Mesendoderm (in vitro differentiated cells): ENCODE measurements at regions not wholly inside any gene's neighbourhood (a gene's known extent, or its start where the extent isn't known, plus 50 kb on each side); places are given as distances from the start of the nearest gene placed in this dataset.
A peak's percentile ranks its signal among the peaks of the same experiment; 100 is the strongest.

ENCODE experiments used
- DNase-seq: peaks from one replicate; pipeline ENCODE4 v3.0.0; 2013
- H2AK5ac ChIP-seq: 2 replicates; pipeline ENCODE4 v1.6.1; 2013; ENCODE audit warnings: low read length, inconsistent platforms
- H2BK120ac ChIP-seq: 2 replicates; pipeline ENCODE4 v1.6.1; 2013; ENCODE audit warnings: low read depth, mild to moderate bottlenecking, low read length, moderate library complexity, mixed read lengths
- H2BK15ac ChIP-seq: replicated peaks from 2 replicates; pipeline ENCODE4 v1.6.1; 2013; ENCODE audit warnings: low read depth, mild to moderate bottlenecking, moderate library complexity
- H2BK5ac ChIP-seq: 2 replicates; pipeline ENCODE4 v1.6.1; 2013; ENCODE audit warnings: low read length, inconsistent platforms
- H3K18ac ChIP-seq: 2 replicates; pipeline ENCODE4 v1.6.1; 2013; ENCODE audit warnings: mild to moderate bottlenecking, low read length, mixed read lengths
- H3K23ac ChIP-seq: one replicate; pipeline ENCODE4 v1.6.1; 2013; ENCODE audit warnings: low read length
- H3K27ac ChIP-seq: 2 replicates; pipeline ENCODE4 v1.5.1; 2013; ENCODE audit warnings: low read depth, mild to moderate bottlenecking, inconsistent platforms, low read length, moderate library complexity
- H3K27me3 ChIP-seq: 2 replicates; pipeline ENCODE4 v1.6.1; 2013; ENCODE audit warnings: low read length, control low read depth, mild to moderate bottlenecking, inconsistent platforms; ENCODE audit not compliant: insufficient read depth, poor library complexity
- H3K36me3 ChIP-seq: 2 replicates; pipeline ENCODE4 v1.6.1; 2013; ENCODE audit warnings: low read length, inconsistent platforms; ENCODE audit not compliant: control insufficient read depth, insufficient read depth
- H3K4ac ChIP-seq: one replicate; pipeline ENCODE4 v1.6.1; 2013; ENCODE audit warnings: low read depth, mild to moderate bottlenecking, low read length, moderate library complexity
- H3K4me1 ChIP-seq: 2 replicates; pipeline ENCODE4 v1.6.1; 2013; ENCODE audit warnings: low read depth, low read length, inconsistent platforms; ENCODE audit not compliant: control insufficient read depth
- H3K4me2 ChIP-seq: 2 replicates; pipeline ENCODE4 v1.6.1; 2013; ENCODE audit warnings: low read length
- H3K4me3 ChIP-seq: 2 replicates; pipeline ENCODE4 v1.5.1; 2013; ENCODE audit warnings: mild to moderate bottlenecking, low read length
- H3K56ac ChIP-seq: one replicate; pipeline ENCODE4 v1.6.1; 2013; ENCODE audit warnings: low read length
- H3K79me1 ChIP-seq: 2 replicates; pipeline ENCODE4 v1.6.1; 2013; ENCODE audit warnings: low read length, inconsistent platforms
- H3K79me2 ChIP-seq: 2 replicates; pipeline ENCODE4 v1.6.1; 2013; ENCODE audit warnings: mild to moderate bottlenecking, low read length; ENCODE audit not compliant: control insufficient read depth, insufficient read depth
- H3K9ac ChIP-seq: 2 replicates; pipeline ENCODE4 v1.6.1; 2013; ENCODE audit warnings: low read length, inconsistent platforms
- H4K5ac ChIP-seq: one replicate; pipeline ENCODE4 v1.6.1; 2013; ENCODE audit warnings: low read length
- H4K8ac ChIP-seq: one replicate; pipeline ENCODE4 v1.6.1; 2013; ENCODE audit warnings: low read depth, mild to moderate bottlenecking, control low read depth, low read length, moderate library complexity
- WGBS: extraction: QIAGEN DNeasy Blood & Tissue Kit; methylation state at CpG from one replicate; pipeline ENCODE4 v1.1.7; 2013; ENCODE audit warnings: low lambda C conversion rate, missing lambda C conversion rate; ENCODE audit not compliant: insufficient coverage; ENCODE audit errors: extremely low coverage; 5-methylcytosine and 5-hydroxymethylcytosine counted together

GRCh38 chr6:14858808-14859207 lies 387.1 kb upstream of the JARID2 start:
- Histone ChIP-seq H3K27me3 (no peaks in the 10 kb centered on the region), H4K8ac (no peak overlapping the region), H3K56ac (no peak overlapping the region), H2AK5ac (no peak overlapping the region), H2BK120ac (no peak overlapping the region), H3K79me1 (no peaks in the 10 kb centered on the region), H3K18ac (no peak overlapping the region), H3K9ac (no peak overlapping the region), H3K36me3 (no peaks in the 10 kb centered on the region), H3K4me3 (no peak overlapping the region), H2BK5ac (no peak overlapping the region), H3K4ac (no peak overlapping the region), H3K79me2 (no peaks in the 10 kb centered on the region), H4K5ac (no peak overlapping the region), H3K27ac (no peak overlapping the region), H2BK15ac (no peak overlapping the region), H3K4me2 (no peak overlapping the region), H3K23ac (no peak overlapping the region), H3K4me1 (peaks cover 9% of the 10 kb centered on the region)
- no CpG with 5 or more reads among the region's 4 CpGs for WGBS
- DNase-seq = no peak

DNA sequence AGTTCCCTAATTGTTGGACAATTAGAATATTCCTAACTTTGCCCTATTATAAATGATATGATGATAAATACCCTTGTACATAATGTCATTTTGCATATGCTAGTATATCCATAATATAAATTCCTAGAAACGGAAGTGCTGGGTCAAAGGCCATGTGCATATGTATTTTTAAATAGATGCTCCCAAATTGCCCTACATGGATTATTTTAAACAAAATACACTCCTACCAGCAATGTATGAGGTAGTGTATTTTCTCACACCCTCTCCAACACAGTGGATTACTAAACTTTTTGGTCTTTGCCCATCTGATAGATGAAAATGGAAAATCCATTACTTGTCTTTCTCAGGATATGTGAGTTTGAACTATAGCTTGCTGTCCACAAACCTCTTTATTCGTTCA lies 385.1 kb upstream of the JARID2 start:
- Histone ChIP-seq H3K4ac (no peak overlapping the region), H3K4me3 (no peak overlapping the region), H3K27me3 (no peaks in the 10 kb centered on the region), H3K4me1 (peaks cover 5% of the 10 kb centered on the region), H3K9ac (no peak overlapping the region), H3K56ac (peak overlapping the region; percentile 25), H2BK120ac (no peak overlapping the region), H4K8ac (no peak overlapping the region), H3K18ac (no peak overlapping the region), H3K79me2 (no peaks in the 10 kb centered on the region), H2BK5ac (no peak overlapping the region), H4K5ac (no peak overlapping the region), H2AK5ac (no peak overlapping the region), H3K36me3 (no peaks in the 10 kb centered on the region), H3K23ac (no peak overlapping the region), H3K27ac (no peak overlapping the region), H3K79me1 (no peaks in the 10 kb centered on the region), H2BK15ac (no peak overlapping the region), H3K4me2 (no peak overlapping the region)
- no peak for DNase-seq
- WGBS = no CpG with 5 or more reads among the region's 2 CpGs

- no peaks in the 10 kb centered on the region for H3K27me3 ChIP-seq
- no peak overlapping the region for H3K4ac ChIP-seq
- H3K9ac ChIP-seq = no peak overlapping the region
- peak overlapping the region; percentile 54 for H3K56ac ChIP-seq
- H3K79me1 ChIP-seq = no peaks in the 10 kb centered on the region
- H2AK5ac ChIP-seq = no peak overlapping the region
- H3K4me2 ChIP-seq = no peak overlapping the region
- H4K5ac ChIP-seq = no peak overlapping the region
- H4K8ac ChIP-seq = no peak overlapping the region
- H3K18ac ChIP-seq = no peak overlapping the region
- no peak overlapping the region for H2BK15ac ChIP-seq
- H3K79me2 ChIP-seq = no peaks in the 10 kb centered on the region
- no peak overlapping the region for H3K4me3 ChIP-seq
- WGBS = no CpG with 5 or more reads among the region's 4 CpGs
- H3K36me3 ChIP-seq = no peaks in the 10 kb centered on the region
- no peak overlapping the region for H2BK120ac ChIP-seq
- no peak overlapping the region for H3K27ac ChIP-seq
- H2BK5ac ChIP-seq = no peak overlapping the region
- DNase-seq = peak; percentile 85
- no peak overlapping the region for H3K23ac ChIP-seq
- H3K4me1 ChIP-seq = peaks cover 5% of the 10 kb centered on the region
Measured at GRCh38 chr6:14861491-14861943, 384.4 kb upstream of the JARID2 start.

GRCh38 chr6:14862845-14863244 lies 383.0 kb upstream of the JARID2 start:
- no peak overlapping the region for H4K8ac ChIP-seq
- H3K79me1 ChIP-seq = no peaks in the 10 kb centered on the region
- no CpG with 5 or more reads among the region's 3 CpGs for WGBS
- no peak overlapping the region for H3K4me3 ChIP-seq
- H3K79me2 ChIP-seq = no peaks in the 10 kb centered on the region
- H4K5ac ChIP-seq = no peak overlapping the region
- H2BK120ac ChIP-seq = no peak overlapping the region
- H3K4me1 ChIP-seq = peaks cover 5% of the 10 kb centered on the region
- no peaks in the 10 kb centered on the region for H3K36me3 ChIP-seq
- no peak overlapping the region for H3K56ac ChIP-seq
- no peak overlapping the region for H3K4me2 ChIP-seq
- no peak overlapping the region for H3K4ac ChIP-seq
- no peak overlapping the region for H3K18ac ChIP-seq
- H3K27me3 ChIP-seq = no peaks in the 10 kb centered on the region
- DNase-seq = no peak
- H2AK5ac ChIP-seq = no peak overlapping the region
- no peak overlapping the region for H2BK15ac ChIP-seq
- H3K9ac ChIP-seq = no peak overlapping the region
- no peak overlapping the region for H3K27ac ChIP-seq
- no peak overlapping the region for H3K23ac ChIP-seq
- H2BK5ac ChIP-seq = no peak overlapping the region

DNA sequence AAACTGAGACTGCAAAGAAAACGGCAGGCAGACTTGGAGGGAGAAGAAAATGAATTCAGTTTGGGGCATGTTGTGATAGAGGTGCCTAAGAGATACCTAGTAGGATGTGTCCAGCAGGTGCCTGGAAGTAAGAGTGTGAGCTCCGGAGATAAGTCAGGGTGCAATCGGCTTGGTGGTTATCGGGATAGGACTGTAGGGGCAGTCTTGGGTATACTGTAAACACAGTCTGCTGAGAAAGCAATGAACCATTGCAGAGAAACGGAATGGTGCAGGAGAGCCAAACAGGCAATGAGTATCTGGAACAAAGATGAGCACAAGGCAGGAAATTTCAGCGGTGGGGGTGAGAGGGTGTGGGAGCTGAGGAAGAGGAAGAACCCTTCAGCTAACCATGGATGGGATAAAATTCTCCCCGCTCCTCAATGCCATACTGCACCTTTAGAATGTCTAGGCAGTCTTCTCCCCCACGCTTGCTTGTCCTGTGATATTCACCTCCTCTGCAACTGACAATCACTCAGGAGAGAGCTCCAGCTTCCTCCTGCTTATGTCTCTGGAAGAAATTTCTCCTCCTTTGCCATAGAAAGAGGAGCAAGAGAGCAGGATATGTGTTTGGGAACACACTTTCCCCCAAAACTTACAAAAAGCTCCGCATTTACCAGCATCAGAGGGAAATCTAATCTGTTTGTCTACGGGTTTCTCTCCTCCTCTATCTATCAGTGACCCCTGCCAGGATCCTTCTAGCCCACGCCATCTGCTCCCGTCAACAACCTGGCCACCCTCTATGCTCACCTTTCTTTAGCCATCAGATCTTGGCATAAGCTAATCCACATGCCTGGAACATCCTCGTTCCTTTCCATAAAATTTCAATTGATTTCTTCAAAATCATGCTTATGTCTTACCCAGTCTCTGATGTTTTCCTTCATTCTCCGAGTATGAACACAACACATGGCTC lies 381.7 kb upstream of the JARID2 start:
- Histone ChIP-seq H3K56ac (no peak overlapping the region), H2BK15ac (no peak overlapping the region), H3K23ac (no peak overlapping the region), H3K9ac (no peak overlapping the region), H2BK5ac (no peak overlapping the region), H3K79me2 (no peaks in the 10 kb centered on the region), H2BK120ac (no peak overlapping the region), H3K27ac (no peak overlapping the region), H3K36me3 (no peaks in the 10 kb centered on the region), H3K18ac (no peak overlapping the region), H3K79me1 (no peaks in the 10 kb centered on the region), H2AK5ac (no peak overlapping the region), H3K4me3 (no peak overlapping the region), H3K4ac (no peak overlapping the region), H3K27me3 (no peaks in the 10 kb centered on the region), H3K4me1 (peaks cover 5% of the 10 kb centered on the region), H3K4me2 (no peak overlapping the region), H4K8ac (no peak overlapping the region), H4K5ac (no peak overlapping the region)
- no CpG with 5 or more reads among the region's 14 CpGs for WGBS
- peak; percentile 55 for DNase-seq
